Ishikawa (cell line): ENCODE measurements at regions not wholly inside any gene's neighbourhood (a gene's known extent, or its start where the extent isn't known, plus 50 kb on each side); places are given as distances from the start of the nearest gene placed in this dataset.

ENCODE experiments used
- CEBPB ChIP-seq: IDR thresholded peaks from 2 replicates; pipeline ENCODE4 v1.6.1; 2012
- CREB1 ChIP-seq: IDR thresholded peaks from 2 replicates; pipeline ENCODE4 v1.6.1; 2012; ENCODE audit warnings: low read depth
- EGR1 ChIP-seq: IDR thresholded peaks from 2 replicates; pipeline ENCODE4 v1.6.1; 2012
- FOXM1 ChIP-seq: IDR thresholded peaks from 2 replicates; pipeline ENCODE4 v1.6.1; 2012; ENCODE audit warnings: low read depth, borderline replicate concordance
- MAX ChIP-seq: IDR thresholded peaks from 2 replicates; pipeline ENCODE4 v1.6.1; 2012
- NFIC ChIP-seq: IDR thresholded peaks from 2 replicates; pipeline ENCODE4 v1.6.1; 2012
- REST ChIP-seq: IDR thresholded peaks from 2 replicates; pipeline ENCODE4 v1.6.1; 2012; ENCODE audit warnings: low read depth, mild to moderate bottlenecking
- TAF1 ChIP-seq: IDR thresholded peaks from 2 replicates; pipeline ENCODE4 v1.6.1; 2012; ENCODE audit warnings: low read depth, mild to moderate bottlenecking
- TCF12 ChIP-seq: IDR thresholded peaks from 2 replicates; pipeline ENCODE4 v1.6.1; 2012; ENCODE audit warnings: low read depth
- TEAD4 ChIP-seq: IDR thresholded peaks from 2 replicates; pipeline ENCODE4 v1.6.1; 2012
- USF1 ChIP-seq: IDR thresholded peaks from 2 replicates; pipeline ENCODE4 v1.6.1; 2012
- YY1 ChIP-seq: IDR thresholded peaks from 2 replicates; pipeline ENCODE4 v1.6.1; 2012; ENCODE audit warnings: low read depth
- ZBTB7A ChIP-seq: IDR thresholded peaks from 2 replicates; pipeline ENCODE4 v1.6.1; 2012; ENCODE audit warnings: low read depth

- TF ChIP-seq CREB1: no peak
- no peak for TF ChIP-seq REST
- TF ChIP-seq TEAD4: no peak
- TF ChIP-seq NFIC: no peak
- TF ChIP-seq CEBPB: no peak
- TF ChIP-seq YY1: no peak
- TF ChIP-seq FOXM1: no peak
- TF ChIP-seq USF1: no peak
- TF ChIP-seq ZBTB7A: no peak
- no peak for TF ChIP-seq EGR1
- no peak for TF ChIP-seq TCF12
- TF ChIP-seq MAX: no peak
- no peak for TF ChIP-seq TAF1
Observed at GRCh38 chr2:181330286-181330685, 126.9 kb upstream of the ITGA4 start.
